Spleen (tissue), 7 donors: ENCODE measurements at regions not wholly inside any gene's neighbourhood (a gene's known extent, or its start where the extent isn't known, plus 50 kb on each side); places are given as distances from the start of the nearest gene placed in this dataset.

Experiments
- CTCF ChIP-seq, 11 experiments: fragments of 200-600 bp in 7 of 11; fragments of 450-650 bp in 4 of 11; sonication (generic) in 4 of 11; IDR thresholded peaks in 8 of 11; conservative IDR thresholded peaks in 3 of 11; 1 replicate in 7 of 11; 2 replicates in 4 of 11; pipeline versions ENCODE4 v1.4.0 to v1.8.0; 2016 to 2021; ENCODE audit warnings: antibody characterized with exemption in 11 of 11, inconsistent platforms in 4 of 11, mild to moderate bottlenecking in 1 of 11
- POLR2A ChIP-seq, 3 donors: fragments of 450-650 bp; IDR thresholded peaks; one replicate each; pipeline ENCODE4 v1.5.1; 2017; ENCODE audit warnings: antibody characterized with exemption in 3 of 3, mild to moderate bottlenecking in 1 of 3
- POLR2AphosphoS5 ChIP-seq, 3 donors: sonication (generic); formaldehyde crosslinking; IDR thresholded peaks; one replicate each; pipeline ENCODE4 v1.5.1; 2017; ENCODE audit warnings: antibody characterized with exemption in 3 of 3
- donor health status: DM: no; HTN: no; CAD: no; lungs with moderate emphysema.
- donor health status: DM: no; HTN: no; CAD: no.
- donor health status: DM: no; HTN: no; CAD: no.

GRCh38 chr21:38659936-38660332 is 145.8 kb upstream of the ETS2 start:
- no peak for TF ChIP-seq CTCF (IDR thresholded peaks at IDR 0.05 in 8 of 11, conservative IDR thresholded peaks at IDR 0.05 in 3 of 11)
- TF ChIP-seq POLR2AphosphoS5 (IDR thresholded peaks at IDR 0.05): no peak
- TF ChIP-seq POLR2A (IDR thresholded peaks at IDR 0.05): no peak
